Stomach smooth muscle (tissue), 2 donors: ENCODE measurements at regions not wholly inside any gene's neighbourhood (a gene's known extent, or its start where the extent isn't known, plus 50 kb on each side); places are given as distances from the start of the nearest gene placed in this dataset.
"Not testable (repeated sequence)": the region's sequence is repeated elsewhere in the genome, so short reads cannot be mapped to it uniquely, and the experiment has no call there.

Experiments
- H3K27ac ChIP-seq: one replicate; pipeline ENCODE4 v1.7.0; 2013; ENCODE audit warnings: mild to moderate bottlenecking, low read length, inconsistent platforms
- H3K27me3 ChIP-seq, 2 donors: one replicate each; pipeline ENCODE4 v1.7.0; 2013; ENCODE audit warnings: low read length in 2 of 2; ENCODE audit not compliant: insufficient read depth in 2 of 2, control insufficient read depth in 1 of 2
- H3K36me3 ChIP-seq, 2 donors: one replicate each; pipeline ENCODE4 v1.7.0; 2013; ENCODE audit warnings: low read length in 2 of 2; ENCODE audit not compliant: control insufficient read depth in 2 of 2, insufficient read depth in 2 of 2
- H3K4me1 ChIP-seq: one replicate; pipeline ENCODE4 v1.7.0; 2013; ENCODE audit warnings: low read length; ENCODE audit not compliant: control insufficient read depth, insufficient read depth
- H3K4me3 ChIP-seq, 2 donors: one replicate each; pipeline ENCODE4 v1.7.0; 2013; ENCODE audit warnings: low read length in 2 of 2
- H3K9ac ChIP-seq, 2 donors: one replicate each; pipeline ENCODE4 v1.7.0; 2013; ENCODE audit warnings: low read length in 2 of 2, mild to moderate bottlenecking in 1 of 2
- H3K9me3 ChIP-seq, 2 donors: one replicate each; pipeline ENCODE4 v1.7.0; 2013; ENCODE audit warnings: low read length in 2 of 2; ENCODE audit not compliant: control insufficient read depth in 2 of 2
- donor health status: healthy.
- donor health status: Pancreatic carcinoma.

DNA sequence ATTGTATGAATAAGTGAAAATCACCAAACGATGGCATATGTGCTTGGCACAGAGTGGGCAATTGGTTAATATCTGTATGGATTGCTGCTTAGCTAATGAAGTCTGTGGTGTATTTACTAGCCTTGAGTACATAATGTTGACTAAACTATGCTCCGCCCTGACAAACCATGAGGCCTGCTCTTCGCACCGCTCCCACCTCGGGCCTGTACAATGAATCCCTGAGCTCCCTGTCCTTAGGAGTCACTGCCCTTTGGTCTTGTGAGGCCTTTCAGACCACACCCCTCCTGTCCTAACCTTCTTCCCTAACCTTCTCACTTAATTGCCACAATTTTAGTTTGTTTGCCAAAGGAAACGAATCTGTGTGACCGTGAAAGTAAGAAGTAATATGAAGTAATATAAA, 193.2 kb downstream of the POTED start:
- H3K4me1 ChIP-seq, H3K4me3 ChIP-seq, H3K27ac ChIP-seq, H3K9ac ChIP-seq, H3K27me3 ChIP-seq, H3K36me3 ChIP-seq, H3K9me3 ChIP-seq: not testable (repeated sequence)
